Fibroblast of lung (primary cell): ENCODE measurements at regions not wholly inside any gene's neighbourhood (a gene's known extent, or its start where the extent isn't known, plus 50 kb on each side); places are given as distances from the start of the nearest gene placed in this dataset.

ENCODE experiments used
- CTCF ChIP-seq, 2 donors: IDR thresholded peaks in 1 of 2; conservative IDR thresholded peaks in 1 of 2; 1 replicate in 1 of 2; 2 replicates in 1 of 2; pipeline ENCODE4 v1.5.1; 2011 to 2012; ENCODE audit warnings: low read length in 2 of 2, control low read depth in 1 of 2, inconsistent platforms in 1 of 2, low read depth in 1 of 2, mild to moderate bottlenecking in 1 of 2
- EZH2 ChIP-seq: IDR thresholded peaks from 2 replicates; pipeline ENCODE4 v1.5.1; 2012; ENCODE audit warnings: low read length, control low read depth, mild to moderate bottlenecking; ENCODE audit errors: missing control alignments

DNA sequence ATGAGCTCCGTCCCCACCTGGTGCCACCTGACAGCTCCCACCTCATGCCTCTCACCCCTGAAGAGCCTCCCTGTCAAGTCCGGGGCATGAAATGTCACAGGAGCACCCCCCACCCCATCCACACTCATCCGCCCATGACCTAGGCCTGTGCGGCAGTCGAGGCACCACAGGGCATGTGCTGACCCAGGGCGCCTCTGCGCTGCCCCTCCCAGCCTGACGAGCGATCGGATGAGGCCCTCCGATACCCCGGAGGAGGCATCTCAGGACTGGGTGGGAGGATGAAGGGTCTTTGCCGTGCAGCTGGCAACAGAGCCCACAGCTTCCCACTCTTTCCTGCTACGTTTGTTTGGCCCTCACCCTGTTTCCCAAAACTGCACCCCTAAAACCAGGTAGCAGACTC lies 184.4 kb upstream of the TCERG1L start:
- TF ChIP-seq CTCF (conservative IDR thresholded peaks at IDR 0.05 in 1 of 2, IDR thresholded peaks at IDR 0.05 in 1 of 2; ENCODE audit: low read depth in 1 of 2, low read length in 2 of 2) (no peak), EZH2 (no peak)
